NB4 (cell line): ENCODE measurements at regions not wholly inside any gene's neighbourhood (a gene's known extent, or its start where the extent isn't known, plus 50 kb on each side); places are given as distances from the start of the nearest gene placed in this dataset.

Experiments used
- MYC ChIP-seq: IDR thresholded peaks from 2 replicates; pipeline ENCODE4 v1.6.1; 2011; ENCODE audit warnings: low read depth, low read length
- POLR2A ChIP-seq: IDR thresholded peaks from 2 replicates; pipeline ENCODE4 v1.6.1; 2011; ENCODE audit warnings: mild to moderate bottlenecking; ENCODE audit not compliant: insufficient read length; ENCODE audit errors: extremely low read depth
- TF ChIP-seq, protein P1 (sequence below): IDR thresholded peaks from one replicate; pipeline ENCODE4 v1.5.1; 2012; ENCODE audit warnings: low read depth, low read length
- TF ChIP-seq, protein P2 (sequence below): IDR thresholded peaks from 2 replicates; pipeline ENCODE4 v1.6.1; 2011; ENCODE audit warnings: low read depth, low read length

DNA sequence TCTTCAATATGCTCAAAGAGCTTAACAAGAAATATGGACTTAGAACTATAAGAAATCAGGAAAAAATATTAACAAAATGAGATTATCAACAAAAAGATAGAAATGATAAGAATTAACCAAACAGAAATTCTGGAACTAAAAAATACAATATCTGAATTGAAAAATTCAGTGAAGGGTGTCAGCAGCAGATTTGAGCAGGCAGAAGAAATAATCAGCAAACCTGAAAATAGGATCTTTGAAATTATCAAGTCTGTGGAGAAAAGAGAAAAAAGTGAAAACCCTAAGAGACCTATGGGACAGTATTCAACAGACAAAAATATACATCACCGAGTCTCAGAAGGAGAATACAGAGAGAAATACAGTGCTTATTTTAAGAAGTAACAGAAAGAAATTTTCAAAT is 877.8 kb upstream of the AGA start:
- TF ChIP-seq POLR2A (no peak), MYC (no peak)
- TF ChIP-seq, protein P1, sequence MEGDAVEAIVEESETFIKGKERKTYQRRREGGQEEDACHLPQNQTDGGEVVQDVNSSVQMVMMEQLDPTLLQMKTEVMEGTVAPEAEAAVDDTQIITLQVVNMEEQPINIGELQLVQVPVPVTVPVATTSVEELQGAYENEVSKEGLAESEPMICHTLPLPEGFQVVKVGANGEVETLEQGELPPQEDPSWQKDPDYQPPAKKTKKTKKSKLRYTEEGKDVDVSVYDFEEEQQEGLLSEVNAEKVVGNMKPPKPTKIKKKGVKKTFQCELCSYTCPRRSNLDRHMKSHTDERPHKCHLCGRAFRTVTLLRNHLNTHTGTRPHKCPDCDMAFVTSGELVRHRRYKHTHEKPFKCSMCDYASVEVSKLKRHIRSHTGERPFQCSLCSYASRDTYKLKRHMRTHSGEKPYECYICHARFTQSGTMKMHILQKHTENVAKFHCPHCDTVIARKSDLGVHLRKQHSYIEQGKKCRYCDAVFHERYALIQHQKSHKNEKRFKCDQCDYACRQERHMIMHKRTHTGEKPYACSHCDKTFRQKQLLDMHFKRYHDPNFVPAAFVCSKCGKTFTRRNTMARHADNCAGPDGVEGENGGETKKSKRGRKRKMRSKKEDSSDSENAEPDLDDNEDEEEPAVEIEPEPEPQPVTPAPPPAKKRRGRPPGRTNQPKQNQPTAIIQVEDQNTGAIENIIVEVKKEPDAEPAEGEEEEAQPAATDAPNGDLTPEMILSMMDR, result no peak
- TF ChIP-seq, protein P2, sequence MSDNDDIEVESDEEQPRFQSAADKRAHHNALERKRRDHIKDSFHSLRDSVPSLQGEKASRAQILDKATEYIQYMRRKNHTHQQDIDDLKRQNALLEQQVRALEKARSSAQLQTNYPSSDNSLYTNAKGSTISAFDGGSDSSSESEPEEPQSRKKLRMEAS, result no peak
